ENCODE measurements at regions not wholly inside any gene's neighbourhood (a gene's known extent, or its start where the extent isn't known, plus 50 kb on each side); places are given as distances from the start of the nearest gene placed in this dataset.

GRCh38 chr20:19072988-19073387 lies 139.5 kb upstream of the SLC24A3 start (continued):
- TF ChIP-seq SIN3A (conservative IDR thresholded peaks at IDR 0.05 in 1 of 2, IDR thresholded peaks at IDR 0.05 in 1 of 2; ENCODE audit: low read depth in 1 of 2, low read length in 2 of 2) (no peak), BACH1 (IDR thresholded peaks at IDR 0.05; ENCODE audit: low read length) (no peak), POLR2AphosphoS5 (IDR thresholded peaks at IDR 0.05; ENCODE audit: low read depth, low read length) (no peak)

Measured in H1 (cell line).